Caco-2 (cell line): ENCODE measurements at regions not wholly inside any gene's neighbourhood (a gene's known extent, or its start where the extent isn't known, plus 50 kb on each side); places are given as distances from the start of the nearest gene placed in this dataset.

Experiments used
- BruUV-seq: library from RNA; stranded (reverse); fragments of 400-500 nt; replicated peaks from 2 replicates; lab custom pipeline; 2021; lab: Mats Ljungman, UMichigan
- CTCF ChIA-PET: fragments of 300-600 bp; sonication (Branson Sonifier 250); formaldehyde crosslinking; loops from one replicate; lab custom pipeline; 2022; ENCODE audit warnings: antibody characterized with exemption; lab: Charles Lee
- POLR2A ChIA-PET: fragments of 300-600 bp; sonication (Branson Sonifier 250); formaldehyde crosslinking; loops from one replicate; lab custom pipeline; 2022; ENCODE audit warnings: antibody characterized with exemption; lab: Charles Lee
- DNase-seq, 2 experiments: peaks; one replicate each; pipeline versions ENCODE4 v3.0.0 to v3.0.0-alpha.2; 2020 to 2022
- H3K27me3 ChIP-seq: replicated peaks from 2 replicates; pipeline ENCODE4 v1.6.0; 2011; ENCODE audit warnings: low read length; ENCODE audit not compliant: control insufficient read depth, insufficient read depth
- H3K36me3 ChIP-seq: 2 replicates; pipeline ENCODE4 v1.5.1; 2011; ENCODE audit warnings: low read length; ENCODE audit not compliant: control insufficient read depth, insufficient read depth
- H3K4me1 ChIP-seq: fragments of 250-450 bp; sonication (Bioruptor Pico); 2 replicates; pipeline ENCODE4 v1.5.1; 2020; ENCODE audit warnings: mild to moderate bottlenecking
- H3K4me3 ChIP-seq: 2 replicates; pipeline ENCODE4 v1.5.1; 2011; ENCODE audit warnings: low read depth, mild to moderate bottlenecking, control low read depth, low read length
- H3K9me3 ChIP-seq: fragments of 250-450 bp; sonication (Bioruptor Pico); 2 replicates; pipeline ENCODE4 v1.5.1; 2020; ENCODE audit warnings: mild to moderate bottlenecking, moderate library complexity
- H3K27ac Mint-ChIP-seq: one replicate; pipeline ENCODE4 v1.8.0; 2022; ENCODE audit warnings: mixed read lengths; ENCODE audit not compliant: unreplicated experiment
- H3K27me3 Mint-ChIP-seq: one replicate; pipeline ENCODE4 v1.8.0; 2022; ENCODE audit warnings: mixed read lengths; ENCODE audit not compliant: insufficient read depth, unreplicated experiment
- H3K36me3 Mint-ChIP-seq: one replicate; pipeline ENCODE4 v1.8.0; 2022; ENCODE audit warnings: mild to moderate bottlenecking, mixed read lengths; ENCODE audit not compliant: insufficient read depth, unreplicated experiment
- H3K4me1 Mint-ChIP-seq: one replicate; pipeline ENCODE4 v1.8.0; 2022; ENCODE audit warnings: low read depth, mixed read lengths; ENCODE audit not compliant: unreplicated experiment
- H3K4me3 Mint-ChIP-seq: one replicate; pipeline ENCODE4 v1.8.0; 2022; ENCODE audit warnings: mild to moderate bottlenecking, moderate library complexity, mixed read lengths; ENCODE audit not compliant: unreplicated experiment
- H3K9me3 Mint-ChIP-seq: one replicate; pipeline ENCODE4 v1.8.0; 2022; ENCODE audit warnings: mixed read lengths; ENCODE audit not compliant: unreplicated experiment
- CTCF ChIP-seq, 2 experiments: fragments of 200-600 bp in 1 of 2; IDR thresholded peaks; 1 replicate in 1 of 2; 2 replicates in 1 of 2; pipeline versions ENCODE4 v1.5.1 to v1.8.0; 2011 to 2022; ENCODE audit warnings: antibody characterized with exemption in 1 of 2, control low read depth in 1 of 2, inconsistent platforms in 1 of 2, low read depth in 1 of 2, low read length in 1 of 2, mild to moderate bottlenecking in 1 of 2, moderate library complexity in 1 of 2; ENCODE audit not compliant: insufficient read depth in 1 of 2, severe bottlenecking in 1 of 2, unreplicated experiment in 1 of 2
- intact Hi-C: fragments of 100-400 bp; cut with micrococcal nuclease; formaldehyde crosslinking; loops from one replicate; pipeline ENCODE4 v1.10.0; 2022; ENCODE audit not compliant: unreplicated experiment

- Histone ChIP-seq H3K4me1 (no peaks in the 10 kb centered on the region), H3K36me3 (no peaks in the 10 kb centered on the region), H3K9me3 (no peaks in the 10 kb centered on the region), H3K27me3 (no peaks in the 10 kb centered on the region; the same call in 1 of the 2 replicates), H3K4me3 (no peak overlapping the region)
- intact Hi-C loops = no loop called here
- no peaks in the 10 kb centered on the region for H3K36me3 Mint-ChIP-seq
- no peak for TF ChIP-seq CTCF (IDR thresholded peaks at IDR 0.05; ENCODE audit: insufficient read depth in 1 of 2, low read depth in 1 of 2, low read length in 1 of 2, severe bottlenecking in 1 of 2, unreplicated experiment in 1 of 2)
- no peak overlapping the region for H3K27ac Mint-ChIP-seq
- ChIA-PET CTCF (no interaction called here), POLR2A (no interaction called here)
- H3K9me3 Mint-ChIP-seq = no peaks in the 10 kb centered on the region
- H3K27me3 Mint-ChIP-seq = peaks cover 15% of the 10 kb centered on the region
- no peak overlapping the region for H3K4me3 Mint-ChIP-seq
- DNase-seq = no peak
- no peaks in the 10 kb centered on the region for H3K4me1 Mint-ChIP-seq
- BruUV-seq = no TSS peak
Observed at GRCh38 chr10:123606006-123606405, 60.1 kb upstream of the GPR26 start.

- intact Hi-C loops = no loop called here
- H3K4me1 Mint-ChIP-seq = no peaks in the 10 kb centered on the region
- H3K27me3 ChIP-seq = no peaks in the 10 kb centered on the region; the same call in 1 of the 2 replicates
- H3K36me3 Mint-ChIP-seq = no peaks in the 10 kb centered on the region
- H3K4me1 ChIP-seq = no peaks in the 10 kb centered on the region
- TF ChIP-seq CTCF (IDR thresholded peaks at IDR 0.05; ENCODE audit: insufficient read depth in 1 of 2, low read depth in 1 of 2, low read length in 1 of 2, severe bottlenecking in 1 of 2, unreplicated experiment in 1 of 2) = no peak
- BruUV-seq = no TSS peak
- DNase-seq = no peak
- no peaks in the 10 kb centered on the region for H3K9me3 Mint-ChIP-seq
- H3K4me3 ChIP-seq = no peak overlapping the region
- no peaks in the 10 kb centered on the region for H3K36me3 ChIP-seq
- H3K9me3 ChIP-seq = no peaks in the 10 kb centered on the region
- H3K27ac Mint-ChIP-seq = no peak overlapping the region
- POLR2A ChIA-PET = no interaction called here
- CTCF ChIA-PET = no interaction called here
- peaks cover 15% of the 10 kb centered on the region for H3K27me3 Mint-ChIP-seq
- no peak overlapping the region for H3K4me3 Mint-ChIP-seq
Observed at GRCh38 chr10:123606955-123607354, 59.2 kb upstream of the GPR26 start.

DNA sequence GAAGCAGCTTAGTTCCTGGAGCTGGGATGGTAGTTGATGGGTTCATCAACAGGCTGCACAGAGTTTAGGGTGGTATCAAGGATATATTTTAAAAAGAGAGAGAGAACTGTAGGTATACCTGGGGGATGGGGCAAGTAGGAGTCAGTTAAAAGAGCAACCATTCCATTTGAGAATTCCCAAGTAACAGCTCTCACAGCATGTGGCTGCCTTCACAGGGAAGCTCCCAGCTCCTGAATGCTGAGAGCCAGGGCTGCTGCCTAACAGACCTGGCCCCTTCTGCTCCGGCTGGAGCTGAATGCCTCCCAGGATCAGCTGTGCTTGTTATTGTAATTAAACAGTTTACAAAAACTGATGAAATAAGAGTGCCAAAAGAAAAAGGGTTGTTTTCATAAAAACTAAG is 58.8 kb upstream of the GPR26 start:
- no peaks in the 10 kb centered on the region for H3K4me1 Mint-ChIP-seq
- H3K36me3 Mint-ChIP-seq = no peaks in the 10 kb centered on the region
- no peaks in the 10 kb centered on the region; the same call in 1 of the 2 replicates for H3K27me3 ChIP-seq
- no peaks in the 10 kb centered on the region for H3K36me3 ChIP-seq
- no peak for DNase-seq
- H3K4me1 ChIP-seq = no peaks in the 10 kb centered on the region
- CTCF ChIA-PET = no interaction called here
- H3K4me3 ChIP-seq = no peak overlapping the region
- intact Hi-C loops = no loop called here
- no peaks in the 10 kb centered on the region for H3K9me3 Mint-ChIP-seq
- no peak for TF ChIP-seq CTCF (IDR thresholded peaks at IDR 0.05; ENCODE audit: insufficient read depth in 1 of 2, low read depth in 1 of 2, low read length in 1 of 2, severe bottlenecking in 1 of 2, unreplicated experiment in 1 of 2)
- H3K4me3 Mint-ChIP-seq = no peak overlapping the region
- H3K27ac Mint-ChIP-seq = no peak overlapping the region
- H3K27me3 Mint-ChIP-seq = peaks cover 15% of the 10 kb centered on the region
- no TSS peak for BruUV-seq
- POLR2A ChIA-PET = no interaction called here
- H3K9me3 ChIP-seq = no peaks in the 10 kb centered on the region
